Panc1 (cell line): ENCODE measurements at regions not wholly inside any gene's neighbourhood (a gene's known extent, or its start where the extent isn't known, plus 50 kb on each side); places are given as distances from the start of the nearest gene placed in this dataset.

Experiments used
- ATAC-seq: fragments of 200-7000 bp; cut with Tn5 transposase; 2 replicates; pipeline ENCODE4 v1.9.1; 2020; ENCODE audit warnings: mild to moderate bottlenecking, moderate library complexity
- BruUV-seq: library from RNA; stranded (reverse); fragments of 400-500 nt; replicated peaks from 2 replicates; lab custom pipeline; 2021; lab: Mats Ljungman, UMichigan
- CTCF ChIA-PET: fragments of 300-600 bp; sonication (Branson Sonifier 250); formaldehyde crosslinking; loops from one replicate; lab custom pipeline; 2022; ENCODE audit warnings: antibody characterized with exemption; lab: Charles Lee
- POLR2A ChIA-PET: fragments of 300-600 bp; sonication (Branson Sonifier 250); formaldehyde crosslinking; loops from one replicate; lab custom pipeline; 2022; ENCODE audit warnings: antibody characterized with exemption; lab: Charles Lee
- DNase-seq: peaks from one replicate; pipeline ENCODE4 v3.0.0-alpha.2; 2010; ENCODE audit warnings: low read depth, low spot score
- H3K27ac ChIP-seq: 2 replicates; pipeline ENCODE4 v1.5.1; 2011; ENCODE audit warnings: mild to moderate bottlenecking, low read length, inconsistent platforms
- H3K27me3 ChIP-seq: fragments of 200-500 bp; sonication (Bioruptor generic); 2 replicates; pipeline ENCODE4 v1.6.0; 2014; ENCODE audit warnings: low read length, inconsistent platforms; ENCODE audit not compliant: control insufficient read depth, insufficient read depth
- H3K36me3 ChIP-seq: fragments of 200-500 bp; sonication (Bioruptor generic); 2 replicates; pipeline ENCODE4 v1.5.1; 2014; ENCODE audit warnings: inconsistent platforms, mild to moderate bottlenecking, low read length, moderate library complexity; ENCODE audit not compliant: control insufficient read depth, insufficient read depth
- H3K4me1 ChIP-seq: 2 replicates; pipeline ENCODE4 v1.5.1; 2011; ENCODE audit warnings: inconsistent platforms, mild to moderate bottlenecking, low read length, moderate library complexity; ENCODE audit not compliant: control insufficient read depth, insufficient read depth
- H3K4me3 ChIP-seq, 2 experiments: 2 replicates each; pipeline ENCODE4 v1.5.1; 2011 to 2012; ENCODE audit warnings: low read depth in 2 of 2, low read length in 2 of 2, mild to moderate bottlenecking in 2 of 2, inconsistent platforms in 1 of 2, moderate library complexity in 1 of 2
- H3K9me3 ChIP-seq: fragments of 200-500 bp; sonication (Bioruptor generic); 2 replicates; pipeline ENCODE4 v1.5.1; 2014; ENCODE audit warnings: low read depth, mild to moderate bottlenecking, inconsistent platforms, low read length, moderate library complexity; ENCODE audit not compliant: control insufficient read depth, insufficient read depth
- POLR2AphosphoS5 ChIP-seq: IDR thresholded peaks from 2 replicates; pipeline ENCODE4 v1.6.1; 2012; ENCODE audit warnings: mild to moderate bottlenecking, low read depth, low read length, moderate library complexity
- SIN3A ChIP-seq: IDR thresholded peaks from 2 replicates; pipeline ENCODE4 v1.6.1; 2012; ENCODE audit warnings: low read depth, mild to moderate bottlenecking, low read length, moderate library complexity, borderline replicate concordance; ENCODE audit not compliant: insufficient read depth
- TCF7L2 ChIP-seq: IDR thresholded peaks from 2 replicates; pipeline ENCODE4 v1.6.1; 2011; ENCODE audit warnings: mild to moderate bottlenecking, low read depth, low read length, inconsistent platforms
- in situ Hi-C: cut with HindIII; loops from 2 replicates; pipeline ENCODE4 v1.10.0; 2016; ENCODE audit warnings: low sequenced_read_pairs, low pct_unique_long_range_greater_than_20kb
- intact Hi-C: fragments of 100-400 bp; cut with micrococcal nuclease; formaldehyde crosslinking; loops from one replicate; pipeline ENCODE4 v1.10.0; 2022; ENCODE audit not compliant: unreplicated experiment
- TF ChIP-seq, protein P1 (sequence below): fragments of 450-650 bp; IDR thresholded peaks from 2 replicates; pipeline ENCODE4 v1.5.1; 2017; ENCODE audit warnings: mild to moderate bottlenecking
- TF ChIP-seq, protein P2 (sequence below), 2 experiments: IDR thresholded peaks; 2 replicates each; pipeline ENCODE4 v1.6.1; 2011 to 2012; ENCODE audit warnings: low read depth in 2 of 2, control low read depth in 1 of 2, low read length in 1 of 2, mild to moderate bottlenecking in 1 of 2, moderate library complexity in 1 of 2; ENCODE audit not compliant: insufficient read depth in 1 of 2

GRCh38 chr20:50359607-50360217, 150.5 kb upstream of the PTPN1 start:
- TF ChIP-seq, protein P1, sequence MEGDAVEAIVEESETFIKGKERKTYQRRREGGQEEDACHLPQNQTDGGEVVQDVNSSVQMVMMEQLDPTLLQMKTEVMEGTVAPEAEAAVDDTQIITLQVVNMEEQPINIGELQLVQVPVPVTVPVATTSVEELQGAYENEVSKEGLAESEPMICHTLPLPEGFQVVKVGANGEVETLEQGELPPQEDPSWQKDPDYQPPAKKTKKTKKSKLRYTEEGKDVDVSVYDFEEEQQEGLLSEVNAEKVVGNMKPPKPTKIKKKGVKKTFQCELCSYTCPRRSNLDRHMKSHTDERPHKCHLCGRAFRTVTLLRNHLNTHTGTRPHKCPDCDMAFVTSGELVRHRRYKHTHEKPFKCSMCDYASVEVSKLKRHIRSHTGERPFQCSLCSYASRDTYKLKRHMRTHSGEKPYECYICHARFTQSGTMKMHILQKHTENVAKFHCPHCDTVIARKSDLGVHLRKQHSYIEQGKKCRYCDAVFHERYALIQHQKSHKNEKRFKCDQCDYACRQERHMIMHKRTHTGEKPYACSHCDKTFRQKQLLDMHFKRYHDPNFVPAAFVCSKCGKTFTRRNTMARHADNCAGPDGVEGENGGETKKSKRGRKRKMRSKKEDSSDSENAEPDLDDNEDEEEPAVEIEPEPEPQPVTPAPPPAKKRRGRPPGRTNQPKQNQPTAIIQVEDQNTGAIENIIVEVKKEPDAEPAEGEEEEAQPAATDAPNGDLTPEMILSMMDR: no peak
- TF ChIP-seq, protein P2, sequence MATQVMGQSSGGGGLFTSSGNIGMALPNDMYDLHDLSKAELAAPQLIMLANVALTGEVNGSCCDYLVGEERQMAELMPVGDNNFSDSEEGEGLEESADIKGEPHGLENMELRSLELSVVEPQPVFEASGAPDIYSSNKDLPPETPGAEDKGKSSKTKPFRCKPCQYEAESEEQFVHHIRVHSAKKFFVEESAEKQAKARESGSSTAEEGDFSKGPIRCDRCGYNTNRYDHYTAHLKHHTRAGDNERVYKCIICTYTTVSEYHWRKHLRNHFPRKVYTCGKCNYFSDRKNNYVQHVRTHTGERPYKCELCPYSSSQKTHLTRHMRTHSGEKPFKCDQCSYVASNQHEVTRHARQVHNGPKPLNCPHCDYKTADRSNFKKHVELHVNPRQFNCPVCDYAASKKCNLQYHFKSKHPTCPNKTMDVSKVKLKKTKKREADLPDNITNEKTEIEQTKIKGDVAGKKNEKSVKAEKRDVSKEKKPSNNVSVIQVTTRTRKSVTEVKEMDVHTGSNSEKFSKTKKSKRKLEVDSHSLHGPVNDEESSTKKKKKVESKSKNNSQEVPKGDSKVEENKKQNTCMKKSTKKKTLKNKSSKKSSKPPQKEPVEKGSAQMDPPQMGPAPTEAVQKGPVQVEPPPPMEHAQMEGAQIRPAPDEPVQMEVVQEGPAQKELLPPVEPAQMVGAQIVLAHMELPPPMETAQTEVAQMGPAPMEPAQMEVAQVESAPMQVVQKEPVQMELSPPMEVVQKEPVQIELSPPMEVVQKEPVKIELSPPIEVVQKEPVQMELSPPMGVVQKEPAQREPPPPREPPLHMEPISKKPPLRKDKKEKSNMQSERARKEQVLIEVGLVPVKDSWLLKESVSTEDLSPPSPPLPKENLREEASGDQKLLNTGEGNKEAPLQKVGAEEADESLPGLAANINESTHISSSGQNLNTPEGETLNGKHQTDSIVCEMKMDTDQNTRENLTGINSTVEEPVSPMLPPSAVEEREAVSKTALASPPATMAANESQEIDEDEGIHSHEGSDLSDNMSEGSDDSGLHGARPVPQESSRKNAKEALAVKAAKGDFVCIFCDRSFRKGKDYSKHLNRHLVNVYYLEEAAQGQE (IDR thresholded peaks at IDR 0.05; ENCODE audit: insufficient read depth in 1 of 2, low read depth in 2 of 2, low read length in 1 of 2): no peak
- no peak for TF ChIP-seq POLR2AphosphoS5
- no peak for TF ChIP-seq TCF7L2
- no peak for TF ChIP-seq SIN3A
- Histone ChIP-seq H3K36me3 (no peaks in the 10 kb centered on the region), H3K9me3 (no peaks in the 10 kb centered on the region), H3K27ac (no peak overlapping the region), H3K4me3 (no peak overlapping the region), H3K27me3 (no peaks in the 10 kb centered on the region), H3K4me1 (no peaks in the 10 kb centered on the region)
- ATAC-seq (no peak), DNase-seq (no peak)
- ChIA-PET CTCF (no interaction called here), POLR2A (no interaction called here)
- in situ Hi-C loops: no loop called here
- BruUV-seq: no TSS peak
- intact Hi-C loops: no loop called here

DNA sequence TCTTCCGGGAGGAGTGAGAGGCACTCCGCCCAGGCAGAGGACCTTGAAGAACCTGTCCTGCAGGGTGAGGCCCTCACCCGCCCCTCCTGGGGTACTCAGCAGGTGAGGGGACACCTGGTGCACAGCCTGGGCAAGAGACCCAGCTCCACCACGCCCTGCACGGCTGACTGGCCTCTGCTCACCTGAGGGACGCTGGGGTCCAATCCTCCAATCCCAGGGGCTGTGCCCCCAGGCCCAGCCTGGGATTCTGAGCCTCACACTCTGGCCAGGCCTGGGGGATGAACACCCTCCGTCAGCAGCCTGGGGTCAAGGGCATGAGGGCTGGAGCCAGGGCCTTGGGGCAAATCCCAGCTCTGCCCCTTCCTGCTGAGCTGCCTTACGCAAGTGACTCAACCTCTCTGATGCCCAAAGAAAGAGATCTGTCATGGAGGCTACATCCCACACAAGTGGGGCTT, 149.9 kb upstream of the PTPN1 start:
- DNase-seq (no peak), ATAC-seq (no peak)
- no peak overlapping the region for H3K27ac ChIP-seq
- intact Hi-C loops: no loop called here
- H3K27me3 ChIP-seq: no peaks in the 10 kb centered on the region
- H3K36me3 ChIP-seq: no peaks in the 10 kb centered on the region
- no peaks in the 10 kb centered on the region for H3K9me3 ChIP-seq
- TF ChIP-seq, protein P2 (IDR thresholded peaks at IDR 0.05; ENCODE audit: insufficient read depth in 1 of 2, low read depth in 2 of 2, low read length in 1 of 2): no peak
- TF ChIP-seq, protein P1: no peak
- no peak for TF ChIP-seq TCF7L2
- no peak for TF ChIP-seq SIN3A
- no peak for TF ChIP-seq POLR2AphosphoS5
- H3K4me1 ChIP-seq: no peaks in the 10 kb centered on the region
- CTCF ChIA-PET: no interaction called here
- no TSS peak for BruUV-seq
- no peak overlapping the region for H3K4me3 ChIP-seq
- POLR2A ChIA-PET: no interaction called here
- in situ Hi-C loops: no loop called here
